ENCODE measurements at regions not wholly inside any gene's neighbourhood (a gene's known extent, or its start where the extent isn't known, plus 50 kb on each side); places are given as distances from the start of the nearest gene placed in this dataset.

DNA sequence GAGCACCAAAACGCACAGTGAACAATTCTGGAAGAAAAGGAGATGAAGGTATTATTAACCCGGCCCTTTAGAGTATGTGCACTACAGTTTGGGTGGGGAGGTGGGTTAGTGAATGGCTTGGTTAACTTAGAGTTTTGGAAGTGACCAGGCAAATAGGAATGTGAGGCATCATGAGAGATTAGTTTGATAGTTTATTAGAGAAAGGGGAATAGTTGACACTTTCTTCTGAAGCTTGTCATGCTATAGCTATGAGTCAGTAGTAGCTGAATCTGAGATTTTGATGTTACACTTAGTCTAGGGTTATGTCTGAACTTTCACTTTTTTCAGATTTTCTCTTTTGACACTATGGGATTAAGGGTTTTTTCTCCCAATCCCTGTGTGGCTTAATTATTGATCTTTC is 567.2 kb downstream of the SNAPC1 start:
- no peak for DNase-seq (ENCODE audit: low read depth, low spot score)
- in situ Hi-C loops (cut with HindIII; ENCODE audit: low pct_unique_long_range_greater_than_20kb, low sequenced_read_pairs), result no loop called here

DNA sequence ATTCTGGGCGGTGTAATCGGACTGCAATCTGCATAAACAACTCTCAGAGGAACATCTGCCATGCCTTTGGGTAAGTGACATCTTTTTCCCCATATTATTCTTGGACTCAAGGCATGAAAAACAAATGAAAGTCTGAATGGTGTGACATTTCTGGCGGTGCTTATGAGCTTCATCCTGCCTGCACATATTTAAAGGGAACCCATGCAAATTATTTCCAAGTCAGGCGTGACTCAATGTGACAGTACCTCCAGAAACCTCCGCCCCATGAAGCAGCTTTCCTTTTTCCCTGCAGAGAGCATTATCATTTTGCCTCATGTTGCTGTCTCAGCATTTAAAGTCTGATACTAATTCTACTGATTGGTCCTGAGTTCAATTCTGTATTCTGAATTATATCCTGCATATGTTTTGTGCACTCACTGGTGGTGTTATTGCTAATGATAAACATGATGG is 585.4 kb downstream of the SNAPC1 start:
- in situ Hi-C loops (cut with HindIII; ENCODE audit: low pct_unique_long_range_greater_than_20kb, low sequenced_read_pairs), result no loop called here
- no peak for DNase-seq (ENCODE audit: low read depth, low spot score)

DNA sequence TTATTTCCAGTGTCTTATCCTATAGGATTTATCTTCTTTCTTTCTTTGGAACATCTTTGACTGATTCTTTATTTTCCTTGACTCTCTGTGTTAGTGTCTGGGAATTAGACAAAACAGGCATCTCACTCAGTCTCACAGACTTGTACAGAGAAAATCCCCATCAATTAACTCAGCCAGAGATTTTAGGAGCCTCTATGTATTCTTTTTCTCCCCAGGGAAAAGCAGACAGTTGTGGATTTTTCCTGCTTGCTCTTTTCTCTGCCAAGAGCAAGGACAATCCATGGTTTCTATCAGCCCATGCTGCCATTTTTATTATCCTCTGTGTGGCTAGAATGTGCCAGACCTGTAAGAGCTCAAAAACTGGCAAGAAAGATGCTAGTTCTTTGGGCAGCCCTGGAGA is 595.1 kb downstream of the SNAPC1 start:
- DNase-seq (ENCODE audit: low read depth, low spot score), result no peak
- in situ Hi-C loops (cut with HindIII; ENCODE audit: low pct_unique_long_range_greater_than_20kb, low sequenced_read_pairs), result no loop called here

DNA sequence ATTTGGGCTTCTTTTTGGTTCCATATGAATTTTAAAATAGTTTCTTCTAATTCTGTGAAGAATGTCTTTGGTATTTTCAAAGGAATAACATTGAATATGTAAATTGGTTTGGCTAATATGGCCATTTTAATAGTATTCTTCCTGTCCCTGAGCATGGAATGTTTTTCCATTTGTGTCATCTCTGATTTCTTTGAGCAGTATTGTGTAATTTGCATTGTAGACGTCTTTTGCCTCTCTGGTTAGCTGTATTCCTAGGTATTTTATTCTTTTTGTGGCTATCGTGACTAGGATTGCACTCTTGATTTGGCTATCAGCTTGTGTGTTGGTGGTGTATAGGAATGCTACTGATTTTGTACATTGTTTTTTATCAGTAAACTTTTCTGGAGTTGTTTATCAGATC is 601.9 kb downstream of the SNAPC1 start:
- no peak for DNase-seq (ENCODE audit: low read depth, low spot score)
- in situ Hi-C loops (cut with HindIII; ENCODE audit: low pct_unique_long_range_greater_than_20kb, low sequenced_read_pairs), result no loop called here

DNA sequence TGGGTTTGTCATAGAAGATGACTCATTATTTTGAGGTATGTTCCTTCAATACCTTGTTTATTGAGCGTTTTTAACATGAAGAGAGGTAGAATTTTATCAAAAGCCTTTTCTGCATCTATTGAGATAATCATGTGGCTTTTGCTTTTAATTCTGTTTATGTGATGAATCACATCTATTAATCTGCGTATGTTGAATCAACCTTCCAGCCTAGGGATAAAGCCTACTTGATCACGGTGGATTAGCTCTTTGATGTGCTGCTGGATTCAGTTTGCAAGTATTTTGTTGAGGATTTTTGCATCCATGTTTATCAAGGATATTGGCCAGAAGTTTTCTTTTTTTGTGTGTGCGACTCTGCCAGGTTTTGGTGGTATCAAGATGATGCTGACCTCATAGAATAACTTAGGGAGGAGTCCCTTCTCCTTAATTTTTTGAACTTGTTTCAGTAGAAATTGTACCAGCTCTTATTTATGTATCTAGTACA is 602.6 kb downstream of the SNAPC1 start:
- in situ Hi-C loops (cut with HindIII; ENCODE audit: low pct_unique_long_range_greater_than_20kb, low sequenced_read_pairs), result no loop called here
- DNase-seq (ENCODE audit: low read depth, low spot score), result no peak

DNA sequence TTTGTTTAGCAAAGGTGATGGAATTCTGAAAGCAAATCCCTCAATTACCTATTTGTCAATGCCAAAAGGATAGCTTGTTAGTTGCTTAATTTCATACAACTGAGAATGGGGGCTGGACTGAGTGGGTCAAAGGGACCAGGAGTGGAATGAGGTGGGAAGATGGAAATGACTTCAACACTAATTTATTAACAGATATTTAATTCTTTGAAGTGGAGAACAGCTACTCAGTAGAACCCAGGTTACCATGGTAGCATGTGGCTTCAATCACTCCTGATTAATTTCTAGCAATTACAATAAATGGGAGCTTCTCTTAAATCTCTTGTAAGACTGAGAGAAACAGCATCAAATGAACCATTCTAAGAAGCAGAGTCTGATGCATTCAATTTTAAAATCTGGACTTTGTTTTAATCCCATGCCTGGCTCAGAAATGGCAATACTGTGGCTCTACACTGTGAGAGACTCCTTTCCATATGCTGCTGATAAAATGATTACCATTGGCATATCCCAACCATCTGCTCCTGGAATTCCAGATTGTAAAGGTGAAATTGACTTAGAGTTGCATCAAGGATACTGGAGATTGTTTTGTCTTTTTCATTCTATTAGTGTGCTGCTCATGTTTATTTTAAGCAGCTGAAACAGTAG is 607.8 kb downstream of the SNAPC1 start:
- no peak for DNase-seq (ENCODE audit: low read depth, low spot score)
- in situ Hi-C loops (cut with HindIII; ENCODE audit: low pct_unique_long_range_greater_than_20kb, low sequenced_read_pairs), result no loop called here

DNA sequence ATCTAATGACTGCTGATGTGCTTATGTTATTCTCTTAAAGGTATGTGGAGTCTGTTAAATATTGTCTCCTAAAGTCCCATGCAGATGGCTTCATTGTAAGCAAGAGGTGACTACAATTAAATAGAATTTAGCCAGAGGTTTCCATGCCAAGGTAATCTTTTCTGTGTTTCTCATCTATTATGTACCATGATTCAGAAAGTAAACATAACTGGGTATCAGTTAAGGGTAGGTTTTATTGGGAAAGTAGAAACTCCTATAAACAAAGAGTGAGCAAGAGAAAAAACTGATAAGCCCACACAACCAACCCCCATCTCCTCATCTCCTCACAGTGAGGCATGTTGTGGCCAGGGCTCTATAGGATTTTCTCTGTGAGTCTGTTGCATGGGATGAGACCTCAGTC is 611.7 kb downstream of the SNAPC1 start:
- DNase-seq (ENCODE audit: low read depth, low spot score), result no peak
- in situ Hi-C loops (cut with HindIII; ENCODE audit: low pct_unique_long_range_greater_than_20kb, low sequenced_read_pairs), result no loop called here

DNA sequence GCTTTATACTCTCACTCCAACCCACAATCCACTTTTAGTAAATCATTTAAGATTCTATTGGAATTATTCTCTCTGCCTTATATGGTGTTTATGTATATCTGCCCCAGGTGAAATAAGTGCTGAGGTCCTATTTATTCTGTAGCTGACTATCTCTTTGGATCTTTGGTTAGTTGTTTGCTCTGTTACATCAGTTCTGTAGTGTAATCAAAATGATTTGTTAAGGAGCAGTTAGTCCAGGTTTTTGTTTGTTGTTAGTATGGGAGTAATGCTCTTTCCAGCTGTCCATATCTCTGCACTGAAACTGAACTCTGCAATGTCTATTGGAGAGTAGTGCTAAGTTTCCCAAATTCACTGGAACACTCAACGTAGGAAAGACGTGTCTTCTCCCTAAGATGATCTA is 615.8 kb downstream of the SNAPC1 start:
- DNase-seq (ENCODE audit: low read depth, low spot score), result no peak
- in situ Hi-C loops (cut with HindIII; ENCODE audit: low pct_unique_long_range_greater_than_20kb, low sequenced_read_pairs), result no loop called here

DNA sequence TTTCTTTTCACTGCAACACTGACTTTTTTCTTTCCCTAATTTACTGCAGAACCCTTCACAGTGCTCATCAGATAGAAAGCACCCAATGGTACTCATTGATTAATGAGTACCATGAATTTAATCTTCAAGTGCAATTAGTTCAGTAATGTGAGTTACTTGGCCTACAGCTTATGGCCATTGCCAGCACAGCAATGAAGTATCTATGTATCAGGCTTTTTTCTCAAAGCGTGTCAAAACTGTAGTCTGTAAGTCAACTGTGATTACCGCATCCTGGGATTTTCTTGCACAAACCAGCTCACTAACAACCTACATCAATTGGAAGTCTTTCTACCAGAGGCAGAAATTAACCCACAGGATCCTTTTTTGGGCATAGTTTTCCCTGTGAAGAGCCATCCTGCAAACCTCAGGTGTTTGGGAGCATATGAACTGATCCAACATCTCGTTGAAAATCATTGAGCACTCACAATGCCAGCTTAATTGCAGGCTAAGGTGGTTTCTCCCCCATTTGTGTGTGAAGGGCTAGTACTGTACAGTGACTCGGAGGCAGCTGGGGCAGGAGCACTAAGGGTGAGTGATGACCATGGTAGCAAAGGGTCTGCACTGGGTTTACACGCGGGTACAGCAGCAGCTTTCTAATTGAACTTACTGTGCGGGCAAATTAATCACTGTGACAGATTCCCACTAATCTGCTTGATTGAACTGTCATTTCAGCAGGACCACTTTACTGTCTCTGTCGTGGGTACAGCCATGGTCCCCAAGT is 619.3 kb downstream of the SNAPC1 start:
- DNase-seq (ENCODE audit: low read depth, low spot score), result no peak
- in situ Hi-C loops (cut with HindIII; ENCODE audit: low pct_unique_long_range_greater_than_20kb, low sequenced_read_pairs), result no loop called here

DNA sequence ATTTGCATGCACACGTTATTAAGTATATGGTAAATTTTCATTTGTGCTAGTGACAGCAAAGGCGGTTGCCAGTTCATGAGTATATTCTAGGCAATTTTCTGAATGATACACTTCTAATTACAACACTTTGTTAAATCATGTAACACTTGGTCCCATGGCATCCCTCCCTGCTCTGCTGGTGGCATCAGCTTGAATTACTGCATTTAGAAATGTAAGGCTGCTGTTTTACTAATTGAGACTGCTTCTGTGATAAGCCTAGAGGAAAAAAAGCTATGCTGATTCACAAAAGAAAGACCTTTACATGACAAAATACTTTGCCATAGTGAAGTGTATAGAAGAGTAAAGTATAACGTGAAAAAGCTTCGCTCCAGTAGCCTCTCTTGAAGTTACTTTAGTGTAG is 636.1 kb downstream of the KCNH5 start:
- in situ Hi-C loops (cut with HindIII; ENCODE audit: low pct_unique_long_range_greater_than_20kb, low sequenced_read_pairs), result no loop called here
- DNase-seq (ENCODE audit: low read depth, low spot score), result no peak

DNA sequence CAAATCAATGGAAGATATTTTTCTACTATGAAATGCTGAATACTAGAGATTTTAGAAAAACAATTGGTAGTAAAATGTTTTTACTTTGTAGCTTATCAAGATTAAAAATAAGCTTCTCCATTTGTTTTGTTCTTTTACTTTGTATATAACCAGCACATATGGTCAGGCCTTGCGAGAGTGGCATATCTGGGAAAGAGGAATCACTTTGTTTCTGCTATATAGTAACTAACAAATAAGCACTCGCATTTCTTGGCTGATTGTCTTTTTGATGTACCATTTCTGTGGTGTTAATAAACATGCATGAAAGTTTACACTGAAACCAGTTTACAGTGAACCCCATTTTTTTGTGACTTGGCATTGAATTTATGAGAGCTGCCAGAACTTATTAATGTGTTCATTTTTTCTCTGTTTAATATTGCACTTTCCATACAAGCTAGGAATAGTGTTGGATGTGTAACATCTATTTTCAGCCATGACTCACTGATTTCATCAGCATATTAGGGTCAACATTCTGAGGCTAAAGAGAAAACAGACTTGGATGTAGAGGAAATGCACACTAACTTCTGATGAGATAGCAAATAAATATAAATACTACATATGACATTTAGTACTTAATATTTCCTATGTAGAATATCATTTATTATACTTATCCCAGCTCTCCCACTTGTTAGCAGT is 635.5 kb downstream of the KCNH5 start:
- no peak for DNase-seq (ENCODE audit: low read depth, low spot score)
- in situ Hi-C loops (cut with HindIII; ENCODE audit: low pct_unique_long_range_greater_than_20kb, low sequenced_read_pairs), result no loop called here

DNA sequence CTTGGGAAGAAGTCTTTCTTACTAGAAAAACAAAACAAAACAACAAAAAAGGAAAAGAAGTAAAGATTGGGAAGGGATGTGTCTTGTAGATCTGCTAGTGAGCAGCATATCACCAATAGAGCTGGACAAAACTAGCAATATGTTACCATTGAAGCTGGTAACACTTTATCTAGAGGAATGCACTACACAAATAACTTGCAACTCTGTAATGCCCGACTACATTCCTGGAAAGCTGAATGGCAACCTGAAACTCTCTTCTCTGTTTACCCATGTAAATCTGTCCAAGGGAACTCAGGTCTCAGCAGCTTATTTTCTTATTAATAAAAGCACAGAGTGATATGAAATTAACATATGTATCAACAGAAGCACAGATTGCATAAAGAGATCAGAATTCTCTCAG is 624.4 kb downstream of the KCNH5 start:
- in situ Hi-C loops (cut with HindIII; ENCODE audit: low pct_unique_long_range_greater_than_20kb, low sequenced_read_pairs), result no loop called here
- no peak for DNase-seq (ENCODE audit: low read depth, low spot score)

DNA sequence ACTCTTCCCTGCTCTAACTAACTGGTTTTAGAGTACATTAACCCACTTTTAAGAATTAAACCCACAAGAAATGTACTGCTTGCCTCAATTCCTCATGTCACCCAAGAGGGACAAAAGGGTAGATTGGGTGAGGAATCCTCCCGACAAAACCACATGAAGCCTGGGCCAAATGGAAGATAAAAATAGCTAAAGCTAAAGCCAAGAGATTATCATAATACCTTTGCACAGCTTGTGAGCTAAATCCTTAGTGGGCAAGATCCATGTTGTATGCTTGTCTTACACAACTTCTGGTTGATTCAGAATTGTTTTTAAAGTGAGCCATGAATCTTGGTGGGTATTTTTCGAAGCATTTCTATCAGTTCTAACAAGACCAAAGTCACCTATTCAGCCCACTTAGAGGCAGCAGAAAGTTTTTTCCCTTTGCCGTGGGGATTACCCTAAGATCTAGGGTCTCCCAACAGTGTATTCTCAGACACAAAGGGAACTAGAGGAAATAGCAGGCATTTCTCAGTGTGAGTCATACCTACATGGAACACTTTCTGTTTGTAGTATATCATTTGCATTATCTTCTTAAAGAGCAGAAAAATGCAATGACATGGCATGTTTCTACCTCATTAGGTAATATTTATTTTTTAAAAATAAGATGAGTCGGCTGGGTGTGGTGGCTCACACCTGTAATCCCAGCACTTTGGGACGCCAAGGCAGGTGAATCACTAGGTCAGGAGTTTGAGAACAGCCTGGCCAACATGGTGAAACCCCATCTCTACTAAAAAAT is 616.6 kb downstream of the KCNH5 start:
- DNase-seq (ENCODE audit: low read depth, low spot score), result no peak
- in situ Hi-C loops (cut with HindIII; ENCODE audit: low pct_unique_long_range_greater_than_20kb, low sequenced_read_pairs), result no loop called here

DNA sequence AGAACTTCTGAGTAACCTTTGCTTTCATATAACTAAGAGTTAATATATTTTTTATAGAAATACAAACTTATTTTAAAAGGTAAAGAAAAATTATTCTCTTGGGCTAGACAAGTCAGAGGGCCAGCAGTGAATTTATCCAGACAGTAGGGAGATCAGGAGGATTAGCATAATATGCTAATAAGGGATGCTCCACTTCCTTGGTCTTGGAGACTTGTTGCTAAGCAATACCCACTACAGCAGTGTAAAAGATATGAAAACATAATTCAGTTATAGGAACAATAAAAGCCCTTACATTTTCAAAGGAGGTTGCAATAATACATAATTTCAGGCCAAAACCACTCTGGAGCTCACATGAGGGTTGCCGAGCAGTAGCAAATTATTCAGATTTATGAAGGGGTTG is 615.6 kb downstream of the KCNH5 start:
- in situ Hi-C loops (cut with HindIII; ENCODE audit: low pct_unique_long_range_greater_than_20kb, low sequenced_read_pairs), result no loop called here
- DNase-seq (ENCODE audit: low read depth, low spot score), result no peak

DNA sequence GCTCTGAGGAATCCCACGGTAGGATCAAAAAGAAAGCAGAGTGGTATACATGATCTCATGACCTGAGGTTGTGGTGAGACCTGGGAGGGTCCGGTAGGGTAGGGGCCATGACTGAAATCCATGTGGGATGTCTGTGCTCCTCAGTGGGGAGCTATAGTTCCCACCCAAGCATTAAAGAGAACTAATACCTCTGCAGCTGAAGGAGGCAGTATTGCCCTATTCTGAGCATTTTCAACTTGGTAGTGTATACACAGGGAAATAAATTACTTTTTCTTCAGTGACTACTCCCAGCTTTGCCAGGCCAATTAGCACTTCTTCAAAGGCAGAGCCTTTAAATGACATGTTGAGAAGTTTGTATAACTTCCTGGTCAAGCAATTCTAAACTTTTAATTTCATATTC is 613.8 kb downstream of the KCNH5 start:
- DNase-seq (ENCODE audit: low read depth, low spot score), result no peak
- in situ Hi-C loops (cut with HindIII; ENCODE audit: low pct_unique_long_range_greater_than_20kb, low sequenced_read_pairs), result no loop called here

DNA sequence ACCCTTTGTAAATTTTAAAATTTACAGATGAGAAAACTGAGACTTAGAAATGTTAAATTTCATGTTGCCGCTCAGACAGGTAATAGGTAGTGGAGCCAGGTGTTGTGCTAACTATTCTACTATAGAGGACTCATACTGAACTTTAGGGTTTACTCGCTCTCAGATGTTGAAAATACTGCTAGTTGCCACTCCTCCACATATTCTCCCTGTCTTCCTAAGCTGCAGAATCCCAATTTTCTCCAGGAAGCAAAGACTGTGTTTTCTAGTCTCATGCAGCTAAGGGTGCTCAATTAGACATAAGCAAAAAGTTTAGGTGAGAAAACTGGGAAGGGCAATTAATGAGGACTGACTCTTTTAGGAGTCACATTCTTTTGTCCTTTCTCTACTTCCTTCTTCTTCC is 612.3 kb downstream of the KCNH5 start:
- in situ Hi-C loops (cut with HindIII; ENCODE audit: low pct_unique_long_range_greater_than_20kb, low sequenced_read_pairs), result no loop called here
- DNase-seq (ENCODE audit: low read depth, low spot score), result no peak

DNA sequence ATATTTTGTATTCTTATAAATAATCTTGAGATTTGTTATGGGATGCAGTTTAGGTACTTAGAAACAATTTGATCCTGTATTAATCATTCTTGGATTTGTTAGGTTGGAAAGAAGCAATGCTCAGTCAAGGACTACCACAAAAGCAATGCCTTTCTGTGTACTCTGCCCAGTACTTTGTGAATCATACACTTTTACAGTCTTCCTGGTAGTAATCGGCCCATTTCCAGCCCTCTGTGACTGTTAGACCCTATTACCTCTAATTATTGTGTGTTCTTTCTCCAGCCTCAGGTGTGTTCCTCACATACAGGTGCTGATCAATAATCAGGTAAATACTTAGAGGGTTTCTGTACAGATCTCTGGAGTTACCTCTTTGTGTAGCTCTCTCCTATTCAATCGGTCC is 609.0 kb downstream of the KCNH5 start:
- DNase-seq (ENCODE audit: low read depth, low spot score), result no peak
- in situ Hi-C loops (cut with HindIII; ENCODE audit: low pct_unique_long_range_greater_than_20kb, low sequenced_read_pairs), result no loop called here

DNA sequence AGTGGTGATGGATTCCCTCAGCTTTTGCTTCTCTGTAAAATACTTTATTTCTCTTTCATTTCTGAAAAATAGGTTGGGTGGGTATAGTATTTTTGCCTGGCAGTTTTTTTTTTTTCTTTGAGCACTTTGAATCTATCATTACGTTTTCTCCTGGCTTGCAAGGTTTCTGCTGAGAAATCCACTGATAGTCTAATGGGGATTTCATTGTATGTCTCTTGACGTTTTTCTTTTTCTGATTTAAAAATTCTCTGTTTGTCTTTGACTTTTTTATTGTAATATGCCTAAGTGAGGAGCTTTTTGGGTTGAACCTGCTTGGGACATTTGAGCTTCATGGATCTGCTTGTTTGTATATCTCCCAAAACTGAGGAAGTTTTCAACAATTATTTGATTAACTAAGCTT is 606.0 kb downstream of the KCNH5 start:
- in situ Hi-C loops (cut with HindIII; ENCODE audit: low pct_unique_long_range_greater_than_20kb, low sequenced_read_pairs), result no loop called here
- DNase-seq (ENCODE audit: low read depth, low spot score), result no peak
